Brain microvascular endothelial cell (primary cell): ENCODE measurements at regions not wholly inside any gene's neighbourhood (a gene's known extent, or its start where the extent isn't known, plus 50 kb on each side); places are given as distances from the start of the nearest gene placed in this dataset.

Experiments used
- DNase-seq: peaks from one replicate; pipeline ENCODE4 v3.0.0-alpha.2; 2020
- H3K27ac ChIP-seq: fragments of 250-450 bp; sonication (Bioruptor Pico); 2 replicates; pipeline ENCODE4 v1.5.1; 2020; ENCODE audit warnings: mild to moderate bottlenecking, moderate library complexity
- H3K27me3 ChIP-seq: fragments of 250-450 bp; sonication (Bioruptor Pico); replicated peaks from 2 replicates; pipeline ENCODE4 v1.5.1; 2020; ENCODE audit warnings: mild to moderate bottlenecking
- H3K36me3 ChIP-seq: fragments of 250-450 bp; sonication (Bioruptor Pico); replicated peaks from 2 replicates; pipeline ENCODE4 v1.5.1; 2020; ENCODE audit warnings: mild to moderate bottlenecking
- H3K4me3 ChIP-seq: 2 replicates; pipeline ENCODE4 v1.5.1; 2011; ENCODE audit warnings: low read depth, mild to moderate bottlenecking, control low read depth, low read length, moderate library complexity
- in situ Hi-C: cut with HindIII; loops from 2 replicates; pipeline ENCODE4 v1.10.0; 2017; ENCODE audit warnings: low sequenced_read_pairs, low pct_ligation_motif_present
- TF ChIP-seq, protein P1 (sequence below): IDR thresholded peaks from 2 replicates; pipeline ENCODE4 v1.5.1; 2011; ENCODE audit warnings: low read depth, mild to moderate bottlenecking, moderate library complexity, low read length, control low read depth, inconsistent platforms; ENCODE audit errors: missing control alignments

DNA sequence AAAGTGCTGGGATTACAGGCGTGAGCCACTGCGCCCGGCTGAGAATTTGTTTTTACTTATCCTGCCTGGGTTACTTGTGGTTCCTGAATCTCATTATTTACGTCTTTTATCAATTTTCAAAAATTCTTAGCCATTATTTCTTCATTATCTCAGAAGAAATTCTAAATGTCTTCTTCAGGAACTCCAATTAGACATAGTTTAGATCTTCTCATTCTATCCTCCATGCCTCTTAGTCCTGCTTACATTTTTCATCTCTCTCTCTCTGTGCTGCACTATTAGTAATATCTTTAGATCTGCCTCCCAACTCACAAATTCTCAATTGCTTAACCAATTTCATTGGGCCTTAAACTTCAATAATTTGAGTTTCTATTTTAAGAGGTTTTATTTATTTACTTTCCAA lies 124.4 kb upstream of the MRPS22 start:
- TF ChIP-seq, protein P1, sequence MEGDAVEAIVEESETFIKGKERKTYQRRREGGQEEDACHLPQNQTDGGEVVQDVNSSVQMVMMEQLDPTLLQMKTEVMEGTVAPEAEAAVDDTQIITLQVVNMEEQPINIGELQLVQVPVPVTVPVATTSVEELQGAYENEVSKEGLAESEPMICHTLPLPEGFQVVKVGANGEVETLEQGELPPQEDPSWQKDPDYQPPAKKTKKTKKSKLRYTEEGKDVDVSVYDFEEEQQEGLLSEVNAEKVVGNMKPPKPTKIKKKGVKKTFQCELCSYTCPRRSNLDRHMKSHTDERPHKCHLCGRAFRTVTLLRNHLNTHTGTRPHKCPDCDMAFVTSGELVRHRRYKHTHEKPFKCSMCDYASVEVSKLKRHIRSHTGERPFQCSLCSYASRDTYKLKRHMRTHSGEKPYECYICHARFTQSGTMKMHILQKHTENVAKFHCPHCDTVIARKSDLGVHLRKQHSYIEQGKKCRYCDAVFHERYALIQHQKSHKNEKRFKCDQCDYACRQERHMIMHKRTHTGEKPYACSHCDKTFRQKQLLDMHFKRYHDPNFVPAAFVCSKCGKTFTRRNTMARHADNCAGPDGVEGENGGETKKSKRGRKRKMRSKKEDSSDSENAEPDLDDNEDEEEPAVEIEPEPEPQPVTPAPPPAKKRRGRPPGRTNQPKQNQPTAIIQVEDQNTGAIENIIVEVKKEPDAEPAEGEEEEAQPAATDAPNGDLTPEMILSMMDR, result no peak
- H3K27ac ChIP-seq, result no peak overlapping the region
- no peaks in the 10 kb centered on the region for H3K27me3 ChIP-seq
- DNase-seq, result no peak
- in situ Hi-C loops, result no loop called here
- H3K4me3 ChIP-seq, result no peak overlapping the region
- no peaks in the 10 kb centered on the region for H3K36me3 ChIP-seq

DNA sequence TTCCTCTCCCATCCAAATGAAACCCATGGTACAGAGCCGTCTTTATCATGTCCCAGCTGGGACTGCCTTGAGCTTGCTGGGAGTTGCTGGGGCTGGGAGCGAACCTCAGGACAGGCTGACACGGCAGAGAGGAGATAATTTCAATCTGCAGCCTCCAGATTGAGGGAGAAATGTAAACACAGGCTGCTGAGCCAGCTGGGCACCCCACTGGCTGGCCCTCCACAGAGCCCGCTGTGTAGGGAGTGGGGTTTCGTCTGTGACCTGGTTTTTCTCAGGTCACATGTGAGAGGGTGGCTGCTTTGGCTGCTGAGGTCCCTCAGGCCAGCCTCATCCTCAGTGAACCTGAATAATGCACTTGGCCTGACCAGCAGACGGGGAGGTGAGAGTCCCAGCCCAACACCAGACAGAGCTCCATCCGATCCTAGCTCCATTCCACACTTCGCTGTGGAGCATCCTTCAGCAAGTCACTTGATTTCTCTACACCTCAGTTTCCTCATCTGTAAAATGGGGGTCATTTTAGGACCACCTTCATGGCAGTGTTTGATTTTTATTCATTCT lies 121.6 kb upstream of the MRPS22 start:
- no peaks in the 10 kb centered on the region for H3K27me3 ChIP-seq
- H3K36me3 ChIP-seq, result no peaks in the 10 kb centered on the region
- in situ Hi-C loops, result no loop called here
- no peak overlapping the region for H3K4me3 ChIP-seq
- no peak for DNase-seq
- H3K27ac ChIP-seq, result no peak overlapping the region
- TF ChIP-seq, protein P1, result no peak

DNA sequence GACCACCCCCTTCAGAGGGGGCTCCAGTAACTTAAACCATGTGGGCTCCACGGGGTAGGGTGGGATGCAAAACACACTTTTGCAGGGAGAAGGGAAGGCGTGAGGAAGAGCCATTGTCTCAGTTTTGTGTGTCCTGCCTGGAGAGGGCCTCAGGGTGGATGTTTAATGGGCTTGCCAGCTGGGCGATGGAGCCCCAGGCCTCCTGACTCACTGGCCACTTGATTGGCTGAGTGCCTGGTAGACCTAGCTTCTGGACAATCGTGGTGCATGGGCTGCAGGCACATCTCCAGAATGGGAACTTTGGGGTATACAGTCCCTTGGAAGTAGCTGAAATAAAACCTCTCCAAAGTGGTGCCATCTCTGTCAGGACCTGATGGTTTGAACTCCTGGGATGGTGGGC lies 118.3 kb upstream of the MRPS22 start:
- Histone ChIP-seq H3K27me3 (no peaks in the 10 kb centered on the region), H3K4me3 (no peak overlapping the region), H3K36me3 (no peaks in the 10 kb centered on the region), H3K27ac (no peak overlapping the region)
- TF ChIP-seq, protein P1, result no peak
- no peak for DNase-seq
- in situ Hi-C loops, result no loop called here

DNA sequence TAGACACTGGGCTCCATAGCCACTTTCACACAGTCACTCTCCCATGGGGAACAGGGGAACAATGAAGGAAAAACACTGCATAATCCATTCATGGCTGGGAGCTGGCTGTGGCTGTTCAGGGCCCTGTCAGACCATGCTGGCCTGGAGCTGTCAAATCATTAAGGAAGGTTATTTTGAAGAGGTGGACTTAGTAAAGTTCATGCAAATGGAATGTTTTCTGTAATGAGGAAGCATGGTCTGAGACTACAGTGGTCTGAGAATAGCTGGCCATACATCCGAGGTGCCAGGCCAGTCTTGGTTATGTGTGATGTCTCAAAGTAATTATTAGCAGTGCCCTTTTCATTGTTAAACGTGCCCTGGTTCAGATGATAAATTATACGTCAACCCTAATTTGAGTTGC lies 117.1 kb upstream of the MRPS22 start:
- no peak overlapping the region for H3K4me3 ChIP-seq
- H3K36me3 ChIP-seq, result no peaks in the 10 kb centered on the region
- TF ChIP-seq, protein P1, result no peak
- no peak for DNase-seq
- no peaks in the 10 kb centered on the region for H3K27me3 ChIP-seq
- H3K27ac ChIP-seq, result no peak overlapping the region
- in situ Hi-C loops, result no loop called here

DNA sequence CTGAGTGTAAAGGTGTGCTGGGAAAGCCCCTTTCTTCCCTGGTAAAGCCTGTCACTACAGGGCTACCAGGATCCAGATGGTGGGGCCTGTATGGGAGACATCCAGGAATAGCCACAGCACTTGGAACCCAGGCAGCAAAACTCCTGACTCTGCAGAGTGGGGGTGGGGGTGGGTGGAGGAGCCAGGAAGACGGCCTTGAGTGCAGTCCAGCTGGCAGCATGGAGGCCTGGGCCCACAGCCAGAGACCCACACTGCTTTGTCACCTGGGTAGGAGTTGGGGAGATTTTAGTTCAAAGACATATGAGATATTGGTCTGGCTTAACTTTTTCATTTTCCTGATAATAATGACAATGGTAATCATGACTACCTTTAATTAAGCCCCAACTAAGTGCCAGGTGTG lies 116.7 kb upstream of the MRPS22 start:
- Histone ChIP-seq H3K4me3 (no peak overlapping the region), H3K27me3 (no peaks in the 10 kb centered on the region), H3K27ac (no peak overlapping the region), H3K36me3 (no peaks in the 10 kb centered on the region)
- in situ Hi-C loops, result no loop called here
- no peak for DNase-seq
- TF ChIP-seq, protein P1, result no peak

DNA sequence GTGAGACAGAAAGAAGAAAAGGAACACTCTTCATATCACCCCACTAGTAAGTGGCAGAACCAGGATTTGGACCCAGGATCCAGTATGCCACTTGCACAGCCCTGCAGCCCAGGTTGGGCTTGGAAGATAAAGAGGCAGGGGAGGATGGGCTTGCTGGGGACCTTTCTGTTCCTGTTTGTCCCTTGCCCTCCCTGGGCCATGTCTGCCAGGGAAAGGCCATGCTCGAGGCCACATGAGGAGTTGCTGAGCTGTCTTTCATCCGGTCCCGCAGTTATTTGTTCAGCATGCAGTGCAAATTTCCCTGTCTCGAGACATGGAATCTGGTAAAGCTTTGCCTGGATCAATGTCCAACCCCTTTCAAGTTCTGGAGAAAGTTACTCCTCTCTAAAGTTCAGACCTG lies 116.0 kb upstream of the MRPS22 start:
- Histone ChIP-seq H3K36me3 (no peaks in the 10 kb centered on the region), H3K4me3 (no peak overlapping the region), H3K27ac (no peak overlapping the region), H3K27me3 (no peaks in the 10 kb centered on the region)
- in situ Hi-C loops, result no loop called here
- DNase-seq, result no peak
- TF ChIP-seq, protein P1, result no peak
